Neuronal stem cell (in vitro differentiated cells): ENCODE measurements at regions not wholly inside any gene's neighbourhood (a gene's known extent, or its start where the extent isn't known, plus 50 kb on each side); places are given as distances from the start of the nearest gene placed in this dataset.

Source experiments
- DNase-seq: peaks from one replicate; pipeline ENCODE4 v3.0.0-alpha.2; 2013; ENCODE audit warnings: low spot score
- H2AFZ ChIP-seq: one replicate; pipeline ENCODE4 v1.6.1; 2013; ENCODE audit warnings: mild to moderate bottlenecking, low read length, inconsistent platforms
- H2AK5ac ChIP-seq: 2 replicates; pipeline ENCODE4 v1.6.1; 2013; ENCODE audit warnings: low read depth, mild to moderate bottlenecking, inconsistent platforms, low read length, moderate library complexity, mixed read lengths
- H2BK120ac ChIP-seq: 2 replicates; pipeline ENCODE4 v1.6.1; 2013; ENCODE audit warnings: low read depth, mild to moderate bottlenecking, inconsistent platforms, low read length, moderate library complexity, mixed read lengths
- H2BK12ac ChIP-seq: one replicate; pipeline ENCODE4 v1.6.1; 2013; ENCODE audit warnings: low read length, inconsistent platforms
- H2BK15ac ChIP-seq: 2 replicates; pipeline ENCODE4 v1.6.1; 2013; ENCODE audit warnings: mild to moderate bottlenecking, low read length, inconsistent platforms, mixed read lengths
- H2BK5ac ChIP-seq: one replicate; pipeline ENCODE4 v1.6.1; 2013; ENCODE audit warnings: inconsistent platforms, mild to moderate bottlenecking, low read length, moderate library complexity
- H3K14ac ChIP-seq: one replicate; pipeline ENCODE4 v1.6.1; 2013; ENCODE audit warnings: low read length, inconsistent platforms
- H3K18ac ChIP-seq: 2 replicates; pipeline ENCODE4 v1.6.1; 2013; ENCODE audit warnings: low read length, inconsistent platforms
- H3K23ac ChIP-seq: 2 replicates; pipeline ENCODE4 v1.6.1; 2013; ENCODE audit warnings: low read depth, mild to moderate bottlenecking, mixed read lengths, low read length, inconsistent platforms; ENCODE audit not compliant: poor library complexity
- H3K27ac ChIP-seq: replicated peaks from 3 replicates; pipeline ENCODE4 v1.5.1; 2013; ENCODE audit warnings: low read length, inconsistent platforms
- H3K27me3 ChIP-seq, 3 experiments: 2 replicates each; pipeline ENCODE4 v1.6.1; 2013; ENCODE audit warnings: low read length in 3 of 3, mild to moderate bottlenecking in 2 of 3, inconsistent platforms in 1 of 3, low read depth in 1 of 3, mixed read lengths in 1 of 3, moderate library complexity in 1 of 3; ENCODE audit not compliant: control insufficient read depth in 3 of 3, insufficient read depth in 3 of 3
- H3K36me3 ChIP-seq, 2 donors: replicated peaks in 1 of 2; 2 replicates each; pipeline ENCODE4 v1.6.1; 2013; ENCODE audit warnings: low read length in 2 of 2; ENCODE audit not compliant: control insufficient read depth in 2 of 2, insufficient read depth in 2 of 2
- H3K4ac ChIP-seq: 2 replicates; pipeline ENCODE4 v1.6.1; 2013; ENCODE audit warnings: inconsistent platforms, mild to moderate bottlenecking, low read length, moderate library complexity
- H3K4me1 ChIP-seq, 2 donors: 1 replicate in 1 of 2; 2 replicates in 1 of 2; pipeline ENCODE4 v1.6.1; 2013; ENCODE audit warnings: low read length in 2 of 2, low read depth in 1 of 2; ENCODE audit not compliant: control insufficient read depth in 2 of 2, insufficient read depth in 1 of 2
- H3K4me2 ChIP-seq: one replicate; pipeline ENCODE4 v1.6.1; 2013; ENCODE audit warnings: mild to moderate bottlenecking, low read length, inconsistent platforms; ENCODE audit not compliant: insufficient read depth, poor library complexity, severe bottlenecking
- H3K4me3 ChIP-seq, 2 donors: 2 replicates each; pipeline ENCODE4 v1.5.1; 2013; ENCODE audit warnings: low read length in 2 of 2, mild to moderate bottlenecking in 2 of 2, inconsistent platforms in 1 of 2, moderate library complexity in 1 of 2
- H3K79me1 ChIP-seq: one replicate; pipeline ENCODE4 v1.6.1; 2013; ENCODE audit warnings: low read depth, mild to moderate bottlenecking, inconsistent platforms, low read length, moderate library complexity
- H3K9ac ChIP-seq: one replicate; pipeline ENCODE4 v1.6.1; 2013; ENCODE audit warnings: mild to moderate bottlenecking, low read depth, low read length, inconsistent platforms; ENCODE audit not compliant: poor library complexity
- H3K9me3 ChIP-seq, 2 donors: replicated peaks in 1 of 2; 2 replicates each; pipeline versions ENCODE3 to v1.6.1; 2013; ENCODE audit warnings: low read length in 2 of 2, mild to moderate bottlenecking in 2 of 2, inconsistent platforms in 1 of 2, low read depth in 1 of 2, mixed read lengths in 1 of 2, moderate library complexity in 1 of 2; ENCODE audit not compliant: control insufficient read depth in 2 of 2, insufficient read depth in 1 of 2
- H4K8ac ChIP-seq: one replicate; pipeline ENCODE4 v1.6.1; 2013; ENCODE audit warnings: low read depth, mild to moderate bottlenecking, inconsistent platforms, low read length, moderate library complexity
- H4K91ac ChIP-seq: one replicate; pipeline ENCODE4 v1.6.1; 2013; ENCODE audit warnings: low read length, low read depth, mild to moderate bottlenecking, inconsistent platforms; ENCODE audit not compliant: poor library complexity
- WGBS, 2 donors: extraction: QIAGEN DNeasy Blood & Tissue Kit; methylation state at CpG; one replicate each; pipeline ENCODE4 v1.1.7; 2013; ENCODE audit warnings: missing lambda C conversion rate in 2 of 2, mixed read lengths in 1 of 2; ENCODE audit not compliant: insufficient read length in 2 of 2, insufficient replicate concordance in 1 of 2; ENCODE audit errors: extremely low coverage in 2 of 2; 5-methylcytosine and 5-hydroxymethylcytosine counted together

GRCh38 chr20:52896348-52896747, 75.8 kb upstream of the TSHZ2 start:
- no peaks in the 10 kb centered on the region for H3K36me3 ChIP-seq
- no peaks in the 10 kb centered on the region for H3K79me1 ChIP-seq
- H3K9me3 ChIP-seq: no peaks in the 10 kb centered on the region
- no peak overlapping the region for H4K91ac ChIP-seq
- no peak overlapping the region for H2BK12ac ChIP-seq
- DNase-seq: no peak
- no peak overlapping the region for H2BK15ac ChIP-seq
- H3K14ac ChIP-seq: no peak overlapping the region
- H4K8ac ChIP-seq: no peak overlapping the region
- H3K4me2 ChIP-seq: no peak overlapping the region
- H3K27me3 ChIP-seq: no peaks in the 10 kb centered on the region
- H3K23ac ChIP-seq: no peak overlapping the region
- no peak overlapping the region for H2AFZ ChIP-seq
- no peak overlapping the region for H2AK5ac ChIP-seq
- H3K27ac ChIP-seq: no peak overlapping the region
- H2BK120ac ChIP-seq: no peak overlapping the region
- H3K9ac ChIP-seq: no peak overlapping the region
- no CpG with 5 or more reads among the region's 3 CpGs for WGBS, 2 donors
- no peak overlapping the region for H3K4me3 ChIP-seq
- H3K18ac ChIP-seq: no peak overlapping the region
- H3K4me1 ChIP-seq: peaks cover 5 to 6% of the 10 kb centered on the region in 2 donors
- H3K4ac ChIP-seq: no peak overlapping the region
- H2BK5ac ChIP-seq: no peak overlapping the region

GRCh38 chr20:52895701-52896100, 76.5 kb upstream of the TSHZ2 start:
- WGBS, 2 donors: no CpG with 5 or more reads among the region's 8 CpGs
- H2BK120ac ChIP-seq: no peak overlapping the region
- no peak overlapping the region for H3K14ac ChIP-seq
- H2BK12ac ChIP-seq: no peak overlapping the region
- no peaks in the 10 kb centered on the region for H3K36me3 ChIP-seq
- H2BK15ac ChIP-seq: no peak overlapping the region
- H3K4me1 ChIP-seq: peaks cover 5 to 6% of the 10 kb centered on the region in 2 donors
- H3K23ac ChIP-seq: no peak overlapping the region
- no peak overlapping the region for H3K18ac ChIP-seq
- H3K27me3 ChIP-seq: no peaks in the 10 kb centered on the region
- H3K27ac ChIP-seq: no peak overlapping the region
- no peak overlapping the region for H2AK5ac ChIP-seq
- DNase-seq: no peak
- H3K4me2 ChIP-seq: no peak overlapping the region
- H3K9me3 ChIP-seq: no peaks in the 10 kb centered on the region
- no peak overlapping the region for H4K8ac ChIP-seq
- H3K9ac ChIP-seq: no peak overlapping the region
- no peak overlapping the region for H2AFZ ChIP-seq
- H2BK5ac ChIP-seq: no peak overlapping the region
- no peak overlapping the region for H3K4ac ChIP-seq
- H4K91ac ChIP-seq: no peak overlapping the region
- H3K4me3 ChIP-seq: no peak overlapping the region
- H3K79me1 ChIP-seq: no peaks in the 10 kb centered on the region

DNA sequence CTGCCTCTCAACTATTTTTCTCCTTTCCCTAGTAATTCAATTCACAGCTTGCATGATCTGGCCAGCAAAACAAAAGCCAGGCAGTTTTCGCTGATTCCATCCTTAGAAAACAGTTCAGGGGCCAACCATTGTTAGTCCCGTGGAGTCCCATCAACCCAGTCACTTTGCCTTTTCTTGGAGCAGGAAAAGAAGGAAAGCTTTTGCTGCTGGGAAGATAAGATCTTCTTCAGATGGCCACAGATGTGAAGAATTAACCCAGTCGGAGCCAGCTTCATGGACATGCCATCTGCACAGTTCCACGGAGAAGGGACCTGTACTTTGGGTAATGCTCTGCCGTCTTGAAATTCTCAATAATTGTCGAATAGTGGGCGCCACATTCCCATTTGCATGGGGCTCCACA, 76.9 kb upstream of the TSHZ2 start:
- H3K18ac ChIP-seq: no peak overlapping the region
- peak; percentile 15 for DNase-seq
- no CpG with 5 or more reads among the region's 7 CpGs for WGBS, 2 donors
- H2AK5ac ChIP-seq: no peak overlapping the region
- H3K4me2 ChIP-seq: no peak overlapping the region
- no peak overlapping the region for H3K9ac ChIP-seq
- H2BK15ac ChIP-seq: no peak overlapping the region
- H4K8ac ChIP-seq: no peak overlapping the region
- H3K9me3 ChIP-seq: no peaks in the 10 kb centered on the region
- H2BK5ac ChIP-seq: no peak overlapping the region
- no peak overlapping the region for H4K91ac ChIP-seq
- no peak overlapping the region for H3K4me3 ChIP-seq
- no peaks in the 10 kb centered on the region for H3K27me3 ChIP-seq
- H3K79me1 ChIP-seq: no peaks in the 10 kb centered on the region
- H2AFZ ChIP-seq: peak overlapping the region; percentile 75
- H3K36me3 ChIP-seq: no peaks in the 10 kb centered on the region
- peaks cover 5 to 6% of the 10 kb centered on the region in 2 donors for H3K4me1 ChIP-seq
- no peak overlapping the region for H3K4ac ChIP-seq
- no peak overlapping the region for H3K14ac ChIP-seq
- H2BK120ac ChIP-seq: no peak overlapping the region
- no peak overlapping the region for H3K23ac ChIP-seq
- H2BK12ac ChIP-seq: no peak overlapping the region
- peak overlapping the region; percentile 41 for H3K27ac ChIP-seq

DNA sequence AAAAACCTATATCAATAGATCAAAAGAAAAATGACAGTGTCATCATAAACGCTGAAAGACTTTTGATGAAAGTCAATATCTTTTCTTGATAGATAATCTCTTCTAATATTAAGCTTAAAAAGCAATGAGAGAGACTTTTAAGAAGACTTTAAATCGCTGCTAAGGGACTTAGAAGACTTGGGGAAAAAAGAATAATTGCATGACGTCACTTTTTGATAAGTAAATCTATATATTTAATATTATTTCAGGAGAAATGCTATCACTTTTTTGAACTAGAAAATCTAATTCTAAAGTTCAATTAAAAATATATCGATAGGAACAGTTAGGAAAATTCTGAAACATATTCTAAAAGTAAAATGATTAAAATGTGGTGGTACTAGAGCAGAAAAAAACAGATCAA, 78.7 kb upstream of the TSHZ2 start:
- Histone ChIP-seq H3K4me3 (no peak overlapping the region), H2BK12ac (no peak overlapping the region), H3K23ac (no peak overlapping the region), H3K27me3 (no peaks in the 10 kb centered on the region), H3K79me1 (no peaks in the 10 kb centered on the region), H3K9me3 (no peaks in the 10 kb centered on the region), H3K18ac (no peak overlapping the region), H3K27ac (no peak overlapping the region), H2BK120ac (no peak overlapping the region), H3K4me2 (no peak overlapping the region), H2AK5ac (no peak overlapping the region), H4K91ac (no peak overlapping the region), H3K4me1 (peaks cover 5 to 6% of the 10 kb centered on the region in 2 donors), H2AFZ (no peak overlapping the region), H3K4ac (no peak overlapping the region), H4K8ac (no peak overlapping the region), H2BK5ac (no peak overlapping the region), H3K36me3 (no peaks in the 10 kb centered on the region), H3K9ac (no peak overlapping the region), H3K14ac (no peak overlapping the region), H2BK15ac (no peak overlapping the region)
- no peak for DNase-seq
- WGBS, 2 donors: no CpG with 5 or more reads among the region's 4 CpGs
